Activated naive CD8-positive, alpha-beta T cell treated with anti-CD3 and anti-CD28 coated beads for 36 hours (primary cell): ENCODE measurements at regions not wholly inside any gene's neighbourhood (a gene's known extent, or its start where the extent isn't known, plus 50 kb on each side); places are given as distances from the start of the nearest gene placed in this dataset.

Experiments
- DNase-seq: peaks from one replicate; pipeline ENCODE4 v3.0.0; 2021
- H3K27ac Mint-ChIP-seq: one replicate; pipeline ENCODE4 v1.8.0; 2022; ENCODE audit warnings: mild to moderate bottlenecking, moderate library complexity, mixed read lengths
- H3K27me3 Mint-ChIP-seq: one replicate; pipeline ENCODE4 v1.8.0; 2022; ENCODE audit warnings: mild to moderate bottlenecking, mixed read lengths
- H3K36me3 Mint-ChIP-seq: one replicate; pipeline ENCODE4 v1.8.0; 2021; ENCODE audit warnings: mild to moderate bottlenecking, mixed read lengths
- H3K4me1 Mint-ChIP-seq: one replicate; pipeline ENCODE4 v1.8.0; 2021; ENCODE audit warnings: mixed read lengths
- H3K4me3 Mint-ChIP-seq: one replicate; pipeline ENCODE4 v1.8.0; 2022; ENCODE audit warnings: mild to moderate bottlenecking, moderate library complexity, mixed read lengths
- H3K9me3 Mint-ChIP-seq: one replicate; pipeline ENCODE4 v1.8.0; 2022; ENCODE audit warnings: mixed read lengths

DNA sequence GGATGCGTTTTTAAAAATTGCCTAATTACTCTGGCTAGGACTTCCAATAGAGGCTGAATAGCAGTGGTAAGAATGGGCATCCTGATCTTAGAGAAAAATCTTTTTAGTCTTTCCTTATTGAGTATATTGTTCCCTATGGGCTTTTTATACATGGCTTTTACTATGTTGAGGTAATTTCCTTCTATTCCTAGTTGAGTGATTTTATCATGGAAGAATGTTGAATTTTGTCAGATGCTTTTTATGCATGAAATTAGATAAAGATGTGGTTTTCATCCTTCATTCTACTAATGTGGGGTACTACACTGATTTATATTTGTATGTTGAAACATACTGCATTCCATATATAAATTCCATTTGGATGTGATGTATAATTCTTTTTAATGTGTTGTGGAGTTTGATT, 2673.8 kb downstream of the PCDH9 start:
- no peak for DNase-seq
- Mint-ChIP-seq H3K4me1 (no peaks in the 10 kb centered on the region), H3K36me3 (no peaks in the 10 kb centered on the region), H3K9me3 (peaks cover 2% of the 10 kb centered on the region), H3K27me3 (no peaks in the 10 kb centered on the region), H3K27ac (no peak overlapping the region), H3K4me3 (no peak overlapping the region)

- no peak for DNase-seq
- no peaks in the 10 kb centered on the region for H3K36me3 Mint-ChIP-seq
- no peaks in the 10 kb centered on the region for H3K27me3 Mint-ChIP-seq
- no peaks in the 10 kb centered on the region for H3K4me1 Mint-ChIP-seq
- H3K4me3 Mint-ChIP-seq: no peak overlapping the region
- H3K9me3 Mint-ChIP-seq: no peaks in the 10 kb centered on the region
- H3K27ac Mint-ChIP-seq: no peak overlapping the region
Observed at GRCh38 chr13:64553411-64554129, 2676.6 kb downstream of the PCDH9 start.

DNA sequence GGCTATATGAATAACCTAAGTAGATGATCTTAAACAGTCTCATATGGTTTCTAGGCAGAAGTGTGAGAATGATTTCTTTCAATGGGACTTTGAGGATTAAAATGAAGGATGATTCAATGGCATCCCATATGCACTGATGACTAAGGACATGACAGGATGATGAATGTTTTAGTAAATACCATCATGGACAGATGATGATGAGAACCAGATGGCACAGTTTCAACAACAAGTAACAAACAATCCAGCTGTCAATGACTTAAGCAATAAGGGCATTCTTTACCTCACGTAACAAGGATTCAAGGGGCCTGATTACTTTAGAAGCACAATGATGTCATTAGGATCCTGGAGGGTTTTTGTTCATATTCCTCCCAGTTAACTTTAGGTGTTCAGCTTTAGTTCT, 2678.4 kb downstream of the PCDH9 start:
- no peak overlapping the region for H3K4me3 Mint-ChIP-seq
- no peaks in the 10 kb centered on the region for H3K27me3 Mint-ChIP-seq
- H3K4me1 Mint-ChIP-seq: no peaks in the 10 kb centered on the region
- no peaks in the 10 kb centered on the region for H3K9me3 Mint-ChIP-seq
- DNase-seq: no peak
- no peaks in the 10 kb centered on the region for H3K36me3 Mint-ChIP-seq
- H3K27ac Mint-ChIP-seq: no peak overlapping the region

DNA sequence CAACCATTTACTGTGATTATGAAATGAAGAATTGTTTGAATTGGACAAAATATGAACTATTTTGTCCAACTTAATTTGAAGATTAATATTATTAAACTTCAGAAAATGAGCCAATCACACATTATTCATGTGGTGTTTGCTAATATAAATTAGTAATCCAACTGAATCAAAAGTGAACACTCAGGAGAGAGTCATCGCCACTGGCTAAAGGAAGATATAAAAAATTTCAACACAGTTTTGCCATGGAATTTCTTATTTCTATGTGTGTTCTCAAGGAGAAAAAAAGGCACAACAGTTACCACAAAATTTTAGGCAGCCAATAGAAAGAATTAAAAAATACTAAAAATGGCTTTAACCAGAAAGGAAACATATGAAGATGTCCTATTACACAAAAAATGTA, 2683.8 kb downstream of the PCDH9 start:
- no peak overlapping the region for H3K4me3 Mint-ChIP-seq
- H3K4me1 Mint-ChIP-seq: no peaks in the 10 kb centered on the region
- no peaks in the 10 kb centered on the region for H3K27me3 Mint-ChIP-seq
- no peaks in the 10 kb centered on the region for H3K9me3 Mint-ChIP-seq
- H3K36me3 Mint-ChIP-seq: no peaks in the 10 kb centered on the region
- no peak for DNase-seq
- no peak overlapping the region for H3K27ac Mint-ChIP-seq

DNA sequence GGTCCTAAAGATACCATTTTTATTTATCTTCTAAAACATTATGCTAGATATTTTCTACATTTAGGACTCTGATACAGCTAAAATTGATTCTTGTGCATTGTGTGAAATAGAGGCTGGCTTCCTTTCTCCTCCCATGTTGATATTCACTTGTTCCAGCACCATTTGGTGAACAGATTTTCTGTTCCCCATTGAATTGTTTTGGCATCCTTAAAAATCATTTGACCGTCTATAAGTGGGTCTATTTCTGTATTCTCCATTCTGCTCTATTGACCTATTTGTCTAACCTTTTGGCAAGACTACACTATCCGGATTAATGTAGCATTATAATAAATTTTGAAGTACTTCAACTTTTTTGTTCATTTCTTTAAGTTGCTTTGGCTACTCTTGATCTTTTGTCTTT, 2689.2 kb downstream of the PCDH9 start:
- H3K36me3 Mint-ChIP-seq: no peaks in the 10 kb centered on the region
- no peak overlapping the region for H3K27ac Mint-ChIP-seq
- no peaks in the 10 kb centered on the region for H3K9me3 Mint-ChIP-seq
- no peaks in the 10 kb centered on the region for H3K4me1 Mint-ChIP-seq
- no peaks in the 10 kb centered on the region for H3K27me3 Mint-ChIP-seq
- DNase-seq: no peak
- no peak overlapping the region for H3K4me3 Mint-ChIP-seq

DNA sequence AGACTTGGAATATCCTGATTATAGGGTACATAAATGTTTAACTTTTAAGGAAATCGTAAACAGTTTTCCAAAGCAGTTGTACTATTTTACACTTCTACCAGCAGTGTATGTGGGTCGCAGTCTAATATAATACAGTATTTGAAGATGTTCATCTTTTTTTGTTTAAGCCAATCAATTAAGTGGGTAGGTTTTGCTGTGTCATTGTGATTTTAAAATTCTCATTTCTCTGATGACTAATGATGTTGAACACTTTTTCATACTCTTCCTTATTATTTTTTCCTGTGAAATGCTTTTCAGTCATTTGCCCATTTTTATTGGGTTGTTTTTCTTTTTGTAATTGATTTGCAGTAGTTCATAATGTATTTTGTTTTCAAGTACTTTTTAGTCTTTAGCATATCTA, 2689.7 kb downstream of the PCDH9 start:
- no peak overlapping the region for H3K27ac Mint-ChIP-seq
- no peaks in the 10 kb centered on the region for H3K27me3 Mint-ChIP-seq
- H3K4me3 Mint-ChIP-seq: no peak overlapping the region
- no peaks in the 10 kb centered on the region for H3K9me3 Mint-ChIP-seq
- H3K4me1 Mint-ChIP-seq: no peaks in the 10 kb centered on the region
- no peaks in the 10 kb centered on the region for H3K36me3 Mint-ChIP-seq
- no peak for DNase-seq

GRCh38 chr13:64538711-64539110, 2691.4 kb downstream of the PCDH9 start:
- H3K4me3 Mint-ChIP-seq: no peak overlapping the region
- no peaks in the 10 kb centered on the region for H3K9me3 Mint-ChIP-seq
- no peaks in the 10 kb centered on the region for H3K36me3 Mint-ChIP-seq
- no peaks in the 10 kb centered on the region for H3K27me3 Mint-ChIP-seq
- DNase-seq: no peak
- H3K27ac Mint-ChIP-seq: no peak overlapping the region
- H3K4me1 Mint-ChIP-seq: no peaks in the 10 kb centered on the region

DNA sequence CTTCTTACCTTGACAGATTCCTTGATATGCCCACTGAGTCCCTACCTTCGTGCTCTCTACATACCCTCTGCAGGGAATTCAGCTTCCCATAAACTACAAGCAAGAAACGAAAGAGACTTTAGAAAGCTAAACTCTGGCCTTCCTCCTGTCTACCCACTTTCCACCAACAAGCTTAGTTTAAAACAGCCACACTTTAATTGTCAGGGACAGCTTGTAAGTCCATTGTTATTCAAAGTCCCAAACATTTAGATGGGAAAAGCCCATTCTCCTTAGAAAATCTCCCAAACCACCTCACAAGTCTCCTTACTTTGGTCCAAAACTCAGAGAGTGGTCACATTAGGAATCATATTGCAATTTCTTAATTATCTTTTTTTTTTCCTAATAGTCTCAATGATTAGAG, 2695.8 kb downstream of the PCDH9 start:
- Mint-ChIP-seq H3K4me1 (no peaks in the 10 kb centered on the region), H3K36me3 (no peaks in the 10 kb centered on the region), H3K9me3 (no peaks in the 10 kb centered on the region), H3K4me3 (no peak overlapping the region), H3K27me3 (no peaks in the 10 kb centered on the region), H3K27ac (no peak overlapping the region)
- DNase-seq: no peak

- no peak overlapping the region for H3K4me3 Mint-ChIP-seq
- H3K9me3 Mint-ChIP-seq: no peaks in the 10 kb centered on the region
- H3K4me1 Mint-ChIP-seq: no peaks in the 10 kb centered on the region
Observed at GRCh38 chr13:64531400-64531799, 2698.7 kb downstream of the PCDH9 start.

DNA sequence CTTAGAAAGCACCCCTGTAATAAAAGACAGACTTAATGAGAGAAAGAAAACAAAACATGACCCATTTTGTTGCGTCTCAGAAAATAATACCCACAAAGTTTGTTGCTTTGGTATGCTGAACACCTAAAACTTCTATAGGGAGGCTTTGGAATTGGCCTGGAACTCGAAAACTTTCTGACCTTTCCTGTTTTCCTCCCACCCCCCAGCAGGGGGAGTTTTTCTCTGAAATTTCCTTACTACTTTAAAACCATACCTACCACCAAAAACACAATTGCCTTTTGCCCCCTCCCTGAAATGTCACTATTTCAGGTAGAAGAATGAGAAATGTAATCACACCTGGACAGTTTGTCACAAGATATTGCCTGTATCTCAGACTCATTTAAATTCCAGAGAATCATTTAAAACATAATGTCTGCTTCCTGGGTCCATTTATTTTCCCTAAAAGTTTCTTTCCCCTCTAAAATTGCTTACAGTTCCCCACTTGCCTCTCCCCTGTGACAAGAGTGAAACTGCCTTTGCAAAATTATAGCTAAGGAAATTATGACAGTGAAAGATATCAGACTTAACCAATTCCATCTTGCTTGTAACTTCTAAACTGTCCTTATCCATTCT, 2700.2 kb downstream of the PCDH9 start:
- Mint-ChIP-seq H3K4me1 (no peaks in the 10 kb centered on the region), H3K4me3 (no peak overlapping the region), H3K27ac (no peak overlapping the region), H3K27me3 (no peaks in the 10 kb centered on the region), H3K36me3 (no peaks in the 10 kb centered on the region), H3K9me3 (no peaks in the 10 kb centered on the region)
- no peak for DNase-seq

More at GRCh38 chr13:64531400-64531799, 2698.7 kb downstream of the PCDH9 start:
- DNase-seq: no peak
- Mint-ChIP-seq H3K27ac (no peak overlapping the region), H3K36me3 (no peaks in the 10 kb centered on the region), H3K27me3 (no peaks in the 10 kb centered on the region)

DNA sequence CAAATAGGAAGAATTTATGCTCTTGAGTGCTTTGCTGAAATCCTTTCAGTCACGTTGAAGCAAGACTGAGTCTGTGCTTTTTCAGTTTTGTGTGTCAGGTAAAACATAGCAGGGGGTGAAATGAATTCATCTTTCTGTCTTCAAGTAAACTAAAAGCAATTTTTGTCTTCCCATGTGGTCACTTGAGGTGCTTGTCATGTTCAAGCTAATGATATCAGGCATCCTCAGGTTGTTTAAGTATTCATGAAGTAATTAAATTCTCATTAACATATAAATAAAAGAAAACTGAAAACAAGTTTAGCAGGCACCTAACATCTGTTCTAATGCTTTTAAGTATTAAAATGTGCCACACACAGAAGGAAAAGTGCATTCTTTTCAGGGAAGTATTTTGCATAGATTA, 2701.3 kb downstream of the PCDH9 start:
- DNase-seq: no peak
- Mint-ChIP-seq H3K4me3 (no peak overlapping the region), H3K9me3 (no peaks in the 10 kb centered on the region), H3K27me3 (no peaks in the 10 kb centered on the region), H3K4me1 (no peaks in the 10 kb centered on the region), H3K36me3 (no peaks in the 10 kb centered on the region), H3K27ac (no peak overlapping the region)

DNA sequence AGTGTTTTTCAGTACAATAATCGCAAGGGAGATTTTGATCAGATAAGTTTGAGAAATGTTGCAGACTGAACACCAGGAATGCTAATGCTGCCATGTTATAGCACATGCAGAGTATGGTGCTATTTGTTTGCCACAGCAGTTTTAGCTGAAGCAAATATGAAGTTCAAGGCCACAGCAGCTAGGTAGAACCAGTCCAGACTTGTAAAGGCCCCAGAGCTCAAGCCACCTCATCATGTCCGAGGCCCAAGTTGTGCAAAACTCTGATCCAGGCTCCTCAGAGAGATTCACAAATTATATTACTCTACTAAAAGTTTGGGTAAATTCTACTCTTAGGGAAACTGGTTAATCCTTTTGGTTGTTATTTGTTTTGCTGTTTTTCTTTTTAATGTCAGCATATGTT, 2702.6 kb downstream of the PCDH9 start:
- Mint-ChIP-seq H3K4me3 (no peak overlapping the region), H3K27ac (no peak overlapping the region), H3K27me3 (no peaks in the 10 kb centered on the region), H3K9me3 (no peaks in the 10 kb centered on the region), H3K36me3 (no peaks in the 10 kb centered on the region), H3K4me1 (no peaks in the 10 kb centered on the region)
- DNase-seq: no peak

DNA sequence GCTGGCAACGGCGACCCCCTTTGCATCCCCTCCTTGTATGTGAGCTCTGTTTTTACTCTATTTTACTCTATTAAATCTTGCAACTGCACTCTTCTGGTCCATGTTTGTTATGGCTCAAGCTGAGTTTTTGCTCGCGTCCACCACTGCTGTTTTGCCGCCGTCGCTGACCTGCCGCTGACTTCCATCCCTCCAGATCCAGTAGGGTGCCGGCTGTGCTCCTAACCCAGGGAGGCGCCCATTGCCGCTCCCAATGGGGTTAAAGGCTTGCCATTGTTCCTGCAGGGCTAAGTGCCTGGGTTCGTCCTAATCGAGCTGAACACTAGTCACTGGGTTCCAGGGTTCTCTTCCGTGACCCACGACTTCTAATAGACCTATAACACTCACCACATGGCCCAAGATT, 2704.4 kb downstream of the PCDH9 start:
- no peaks in the 10 kb centered on the region for H3K36me3 Mint-ChIP-seq
- no peaks in the 10 kb centered on the region for H3K27me3 Mint-ChIP-seq
- H3K4me3 Mint-ChIP-seq: no peak overlapping the region
- H3K27ac Mint-ChIP-seq: no peak overlapping the region
- no peak for DNase-seq
- no peaks in the 10 kb centered on the region for H3K4me1 Mint-ChIP-seq
- H3K9me3 Mint-ChIP-seq: no peaks in the 10 kb centered on the region

GRCh38 chr13:64510747-64511146, 2719.4 kb downstream of the PCDH9 start:
- Mint-ChIP-seq H3K4me1 (no peaks in the 10 kb centered on the region), H3K36me3 (no peaks in the 10 kb centered on the region), H3K4me3 (no peak overlapping the region), H3K27me3 (no peaks in the 10 kb centered on the region), H3K27ac (no peak overlapping the region), H3K9me3 (peaks cover 5% of the 10 kb centered on the region)
- no peak for DNase-seq

DNA sequence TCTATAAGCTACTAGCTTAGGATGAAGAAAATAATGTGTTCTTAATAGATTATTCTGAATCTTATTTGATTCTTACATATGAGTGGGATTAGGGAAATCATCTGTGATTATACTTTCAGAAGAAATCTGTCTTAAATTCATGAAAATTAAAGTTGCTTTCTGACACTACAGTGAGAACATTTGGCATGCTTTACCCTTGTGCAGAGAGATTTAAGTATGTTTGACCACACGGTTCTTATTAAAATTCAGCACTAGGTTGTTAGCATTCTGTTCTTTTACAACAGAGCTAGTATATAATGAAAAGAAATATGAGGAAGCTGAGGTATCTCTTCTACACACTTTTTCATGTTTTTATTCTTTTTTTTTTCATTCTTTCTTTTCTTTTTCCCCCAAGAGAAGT, 2723.9 kb downstream of the PCDH9 start:
- H3K36me3 Mint-ChIP-seq: no peaks in the 10 kb centered on the region
- no peak overlapping the region for H3K4me3 Mint-ChIP-seq
- H3K4me1 Mint-ChIP-seq: no peaks in the 10 kb centered on the region
- peaks cover 6% of the 10 kb centered on the region for H3K9me3 Mint-ChIP-seq
- no peak for DNase-seq
- H3K27me3 Mint-ChIP-seq: no peaks in the 10 kb centered on the region
- no peak overlapping the region for H3K27ac Mint-ChIP-seq

DNA sequence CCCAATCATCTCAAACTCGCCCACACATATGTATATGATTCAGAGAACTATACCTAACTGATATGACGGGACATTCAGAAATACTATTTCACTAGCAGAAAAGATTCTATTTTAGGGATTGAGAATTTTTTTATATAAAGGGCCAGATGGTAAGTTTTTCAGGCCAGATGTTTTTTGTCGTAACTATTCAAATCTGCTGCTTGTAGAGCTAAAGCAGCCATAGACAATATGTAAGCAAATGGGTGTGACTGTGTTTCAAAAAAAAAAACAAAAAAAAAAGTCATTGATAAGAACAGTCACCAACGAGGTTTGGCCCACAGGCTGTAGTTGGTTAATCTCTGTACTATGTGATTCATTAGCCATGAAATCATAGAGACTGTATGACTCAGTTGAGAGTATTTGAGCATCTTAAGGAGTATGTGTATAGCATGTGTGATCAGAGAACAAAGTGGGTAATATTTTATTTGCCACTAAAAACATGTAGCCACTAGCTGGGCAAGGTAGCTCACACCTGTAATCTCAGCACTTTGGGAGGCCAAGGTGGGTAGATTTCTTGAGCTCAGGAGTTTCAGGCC, 2724.7 kb downstream of the PCDH9 start:
- DNase-seq: no peak
- no peaks in the 10 kb centered on the region for H3K4me1 Mint-ChIP-seq
- H3K9me3 Mint-ChIP-seq: peaks cover 6% of the 10 kb centered on the region
- H3K27ac Mint-ChIP-seq: no peak overlapping the region
- no peak overlapping the region for H3K4me3 Mint-ChIP-seq
- no peaks in the 10 kb centered on the region for H3K36me3 Mint-ChIP-seq
- no peaks in the 10 kb centered on the region for H3K27me3 Mint-ChIP-seq
